Naive thymus-derived CD4-positive, alpha-beta T cell (primary cell): ENCODE measurements at regions not wholly inside any gene's neighbourhood (a gene's known extent, or its start where the extent isn't known, plus 50 kb on each side); places are given as distances from the start of the nearest gene placed in this dataset.

Experiments used
- ATAC-seq: fragments of 150-1000 bp; cut with Tn5 transposase; 2 replicates; pipeline ENCODE4 v1.10.0; 2021; ENCODE audit warnings: mild to moderate bottlenecking, moderate library complexity
- CTCF ChIA-PET: fragments of 350-600 bp; sonication (Branson Sonifier 250); formaldehyde crosslinking; loops from one replicate; lab custom pipeline; 2021; ENCODE audit warnings: antibody characterized with exemption; lab: Charles Lee
- POLR2A ChIA-PET: fragments of 350-600 bp; sonication (Branson Sonifier 250); formaldehyde crosslinking; loops from one replicate; lab custom pipeline; 2021; ENCODE audit warnings: antibody characterized with exemption, inconsistent platforms; lab: Charles Lee
- DNase-seq, 9 donors: peaks; one replicate each; pipeline versions ENCODE4 v3.0.0 to v3.0.0-alpha.2; 2020 to 2022; ENCODE audit warnings: mixed read lengths in 1 of 9
- H3K27ac ChIP-seq: one replicate; pipeline ENCODE4 v1.7.0; 2013; ENCODE audit warnings: mild to moderate bottlenecking, low read depth, low read length, moderate library complexity
- H3K27me3 ChIP-seq, 2 donors: one replicate each; pipeline ENCODE4 v1.7.0; 2013; ENCODE audit warnings: low read length in 2 of 2, mild to moderate bottlenecking in 2 of 2, moderate library complexity in 2 of 2; ENCODE audit not compliant: control insufficient read depth in 2 of 2, insufficient read depth in 2 of 2
- H3K36me3 ChIP-seq, 3 experiments: 1 replicate in 2 of 3; 2 replicates in 1 of 3; pipeline ENCODE4 v1.7.0; 2013; ENCODE audit warnings: low read length in 3 of 3, mild to moderate bottlenecking in 3 of 3, moderate library complexity in 1 of 3; ENCODE audit not compliant: insufficient read depth in 3 of 3, control insufficient read depth in 2 of 3
- H3K4me1 ChIP-seq, 2 donors: one replicate each; pipeline ENCODE4 v1.7.0; 2013; ENCODE audit warnings: low read length in 2 of 2, mild to moderate bottlenecking in 2 of 2, moderate library complexity in 1 of 2; ENCODE audit not compliant: control insufficient read depth in 2 of 2, insufficient read depth in 2 of 2
- H3K4me3 ChIP-seq: 2 replicates; pipeline ENCODE4 v1.7.0; 2013; ENCODE audit warnings: mild to moderate bottlenecking, low read length
- H3K9me3 ChIP-seq, 3 experiments: 1 replicate in 2 of 3; 2 replicates in 1 of 3; pipeline ENCODE4 v1.7.0; 2013; ENCODE audit warnings: low read length in 3 of 3; ENCODE audit not compliant: control insufficient read depth in 2 of 3
- H3K27ac Mint-ChIP-seq, 9 donors: one replicate each; pipeline ENCODE4 v1.8.0; 2020 to 2022; ENCODE audit warnings: mixed read lengths in 9 of 9, mild to moderate bottlenecking in 8 of 9, moderate library complexity in 5 of 9, inconsistent platforms in 2 of 9
- H3K27me3 Mint-ChIP-seq, 5 donors: one replicate each; pipeline ENCODE4 v1.8.0; 2021 to 2022; ENCODE audit warnings: mixed read lengths in 5 of 5, mild to moderate bottlenecking in 1 of 5
- H3K36me3 Mint-ChIP-seq, 5 donors: one replicate each; pipeline ENCODE4 v1.8.0; 2020 to 2022; ENCODE audit warnings: mixed read lengths in 5 of 5, mild to moderate bottlenecking in 3 of 5, inconsistent platforms in 1 of 5
- H3K4me1 Mint-ChIP-seq, 7 donors: one replicate each; pipeline ENCODE4 v1.8.0; 2020 to 2022; ENCODE audit warnings: mixed read lengths in 7 of 7, mild to moderate bottlenecking in 3 of 7, inconsistent platforms in 1 of 7
- H3K4me3 Mint-ChIP-seq, 10 donors: one replicate each; pipeline ENCODE4 v1.8.0; 2020 to 2022; ENCODE audit warnings: mild to moderate bottlenecking in 10 of 10, mixed read lengths in 10 of 10, moderate library complexity in 6 of 10, inconsistent platforms in 2 of 10
- H3K9me3 Mint-ChIP-seq, 11 donors: one replicate each; pipeline ENCODE4 v1.8.0; 2020 to 2022; ENCODE audit warnings: mixed read lengths in 11 of 11, mild to moderate bottlenecking in 4 of 11, inconsistent platforms in 1 of 11, moderate library complexity in 1 of 11
- intact Hi-C, 2 donors: fragments of 100-400 bp; cut with micrococcal nuclease; formaldehyde crosslinking; loops; one replicate each; pipeline ENCODE4 v1.15.1; 2023

- no peak overlapping the region for H3K27ac ChIP-seq
- no peaks in the 10 kb centered on the region for H3K36me3 ChIP-seq
- DNase-seq (no peak), ATAC-seq (no peak)
- H3K27me3 ChIP-seq = no peaks in the 10 kb centered on the region
- H3K9me3 ChIP-seq = no peaks in the 10 kb centered on the region
- ChIA-PET CTCF (no interaction called here), POLR2A (no interaction called here)
- intact Hi-C loops = no loop called here
- H3K36me3 Mint-ChIP-seq = no peaks in the 10 kb centered on the region
- H3K4me3 ChIP-seq = no peak overlapping the region
- H3K4me1 Mint-ChIP-seq = peaks cover 0 to 1% (median 0%) of the 10 kb centered on the region in 7 donors
- no peak overlapping the region for H3K4me3 Mint-ChIP-seq
- no peak overlapping the region for H3K27ac Mint-ChIP-seq
- peaks cover 0 to 9% (median 0%) of the 10 kb centered on the region in 5 donors for H3K27me3 Mint-ChIP-seq
- no peaks in the 10 kb centered on the region for H3K4me1 ChIP-seq
- H3K9me3 Mint-ChIP-seq = peaks cover 0 to 7% (median 0%) of the 10 kb centered on the region in 11 donors
Observed at GRCh38 chr20:41905199-41905598, 287.0 kb upstream of the CHD6 start.

GRCh38 chr20:41903586-41903985, 285.4 kb upstream of the CHD6 start:
- no peak for ATAC-seq
- H3K27ac Mint-ChIP-seq = no peak overlapping the region
- Histone ChIP-seq H3K9me3 (no peaks in the 10 kb centered on the region), H3K36me3 (no peaks in the 10 kb centered on the region), H3K4me3 (no peak overlapping the region), H3K27ac (no peak overlapping the region), H3K4me1 (no peaks in the 10 kb centered on the region), H3K27me3 (no peaks in the 10 kb centered on the region)
- H3K36me3 Mint-ChIP-seq = no peaks in the 10 kb centered on the region
- H3K9me3 Mint-ChIP-seq = peaks cover 0 to 7% (median 0%) of the 10 kb centered on the region in 11 donors
- ChIA-PET CTCF (no interaction called here), POLR2A (no interaction called here)
- no peak for DNase-seq
- intact Hi-C loops = no loop called here
- peaks cover 0 to 9% (median 0%) of the 10 kb centered on the region in 5 donors for H3K27me3 Mint-ChIP-seq
- no peak overlapping the region for H3K4me3 Mint-ChIP-seq
- H3K4me1 Mint-ChIP-seq = peaks cover 0 to 1% (median 0%) of the 10 kb centered on the region in 7 donors

- DNase-seq = no peak
- Histone ChIP-seq H3K9me3 (no peaks in the 10 kb centered on the region), H3K36me3 (no peaks in the 10 kb centered on the region), H3K4me1 (no peaks in the 10 kb centered on the region), H3K4me3 (no peak overlapping the region), H3K27ac (no peak overlapping the region), H3K27me3 (no peaks in the 10 kb centered on the region)
- peaks cover 0 to 1% (median 0%) of the 10 kb centered on the region in 7 donors for H3K4me1 Mint-ChIP-seq
- ChIA-PET CTCF (no interaction called here), POLR2A (no interaction called here)
- no peaks in the 10 kb centered on the region for H3K36me3 Mint-ChIP-seq
- no peak for ATAC-seq
- H3K27me3 Mint-ChIP-seq = peaks cover 0 to 9% (median 0%) of the 10 kb centered on the region in 5 donors
- no peak overlapping the region for H3K4me3 Mint-ChIP-seq
- intact Hi-C loops = no loop called here
- peaks cover 0 to 7% (median 0%) of the 10 kb centered on the region in 11 donors for H3K9me3 Mint-ChIP-seq
- no peak overlapping the region for H3K27ac Mint-ChIP-seq
Observed at GRCh38 chr20:41902346-41902745, 284.2 kb upstream of the CHD6 start.

- POLR2A ChIA-PET = no interaction called here
- Histone ChIP-seq H3K27ac (no peak overlapping the region), H3K36me3 (no peaks in the 10 kb centered on the region), H3K9me3 (no peaks in the 10 kb centered on the region), H3K4me3 (no peak overlapping the region), H3K4me1 (no peaks in the 10 kb centered on the region), H3K27me3 (no peaks in the 10 kb centered on the region)
- peaks cover 0 to 12% (median 8%) of the 10 kb centered on the region in 5 donors for H3K27me3 Mint-ChIP-seq
- CTCF ChIA-PET = no interaction called here
- no peak overlapping the region for H3K4me3 Mint-ChIP-seq
- ATAC-seq = no peak
- no peak for DNase-seq
- peaks cover 0 to 11% (median 0%) of the 10 kb centered on the region in 11 donors for H3K9me3 Mint-ChIP-seq
- H3K36me3 Mint-ChIP-seq = peaks cover 0 to 3% (median 0%) of the 10 kb centered on the region in 5 donors
- H3K4me1 Mint-ChIP-seq = peaks cover 0 to 1% (median 0%) of the 10 kb centered on the region in 7 donors
- no peak overlapping the region for H3K27ac Mint-ChIP-seq
- intact Hi-C loops = no loop called here
Observed at GRCh38 chr20:41900201-41900691, 282.1 kb upstream of the CHD6 start.

- Mint-ChIP-seq H3K36me3 (peaks cover 0 to 6% (median 0%) of the 10 kb centered on the region in 5 donors), H3K27ac (no peak overlapping the region), H3K9me3 (peaks cover 0 to 9% (median 0%) of the 10 kb centered on the region in 11 donors), H3K27me3 (peaks cover 0 to 14% (median 7%) of the 10 kb centered on the region in 5 donors), H3K4me1 (peaks cover 0 to 2% (median 0%) of the 10 kb centered on the region in 7 donors), H3K4me3 (no peak overlapping the region)
- CTCF ChIA-PET = interaction anchor here (0.5 kb wide), 1 partner anchor 1051 kb away, joined by 3 read pairs; no protein-coding TSS in a partner anchor
- ATAC-seq = no peak
- no peak overlapping the region for H3K4me3 ChIP-seq
- intact Hi-C loops = no loop called here
- DNase-seq = no peak
- H3K9me3 ChIP-seq = no peaks in the 10 kb centered on the region
- POLR2A ChIA-PET = no interaction called here
- no peaks in the 10 kb centered on the region for H3K4me1 ChIP-seq
- no peaks in the 10 kb centered on the region for H3K27me3 ChIP-seq
- no peak overlapping the region for H3K27ac ChIP-seq
- H3K36me3 ChIP-seq = no peaks in the 10 kb centered on the region
Observed at GRCh38 chr20:41897708-41898107, 279.5 kb upstream of the CHD6 start.

- Histone ChIP-seq H3K27me3 (no peaks in the 10 kb centered on the region), H3K27ac (no peak overlapping the region), H3K36me3 (no peaks in the 10 kb centered on the region), H3K9me3 (no peaks in the 10 kb centered on the region), H3K4me3 (no peak overlapping the region), H3K4me1 (no peaks in the 10 kb centered on the region)
- Mint-ChIP-seq H3K36me3 (peaks cover 0 to 6% (median 0%) of the 10 kb centered on the region in 5 donors), H3K9me3 (peaks cover 0 to 9% (median 0%) of the 10 kb centered on the region in 11 donors), H3K4me1 (peaks cover 0 to 2% (median 0%) of the 10 kb centered on the region in 7 donors), H3K27me3 (peaks cover 0 to 14% (median 3%) of the 10 kb centered on the region in 5 donors), H3K4me3 (no peak overlapping the region), H3K27ac (no peak overlapping the region)
- intact Hi-C loops = no loop called here
- CTCF ChIA-PET = no interaction called here
- DNase-seq (no peak), ATAC-seq (no peak)
- POLR2A ChIA-PET = no interaction called here
Observed at GRCh38 chr20:41895241-41896032, 277.3 kb upstream of the CHD6 start.
